GM12873 (cell line): ENCODE measurements at regions not wholly inside any gene's neighbourhood (a gene's known extent, or its start where the extent isn't known, plus 50 kb on each side); places are given as distances from the start of the nearest gene placed in this dataset.

Source experiments
- CTCF ChIP-seq: IDR thresholded peaks from 2 replicates; pipeline ENCODE4 v1.5.1; 2012; ENCODE audit warnings: low read depth, mild to moderate bottlenecking, moderate library complexity, low read length, control low read depth; ENCODE audit not compliant: insufficient read depth; ENCODE audit errors: missing control alignments

- TF ChIP-seq CTCF = no peak
Measured at GRCh38 chr14:41461380-41461779, 145.3 kb upstream of the LRFN5 start.

GRCh38 chr14:41457393-41457792 is 149.3 kb upstream of the LRFN5 start:
- TF ChIP-seq CTCF = no peak

- no peak for TF ChIP-seq CTCF
Measured at GRCh38 chr14:41449066-41449465, 157.6 kb upstream of the LRFN5 start.

GRCh38 chr14:41446008-41446407 is 160.7 kb upstream of the LRFN5 start:
- no peak for TF ChIP-seq CTCF

GRCh38 chr14:41423503-41423902 is 183.2 kb upstream of the LRFN5 start:
- TF ChIP-seq CTCF = no peak

- TF ChIP-seq CTCF = no peak
Measured at GRCh38 chr14:41419709-41420108, 187.0 kb upstream of the LRFN5 start.

- no peak for TF ChIP-seq CTCF
Measured at GRCh38 chr14:41418851-41419250, 187.8 kb upstream of the LRFN5 start.

GRCh38 chr14:41409806-41410205 is 196.9 kb upstream of the LRFN5 start:
- TF ChIP-seq CTCF = no peak
